ENCODE measurements at regions not wholly inside any gene's neighbourhood (a gene's known extent, or its start where the extent isn't known, plus 50 kb on each side); places are given as distances from the start of the nearest gene placed in this dataset.

GRCh38 chr3:72263223-72263990 is 478.5 kb upstream of the PROK2 start:
- no peak overlapping the region for H3K27ac ChIP-seq
- no peak for DNase-seq (ENCODE audit: low spot score)
- ChIA-PET CTCF (no interaction called here), POLR2A (ENCODE audit: low non-redundant PET) (no interaction called here)
- TF ChIP-seq CTCF (conservative IDR thresholded peaks at IDR 0.05; ENCODE audit: low read depth), result no peak

- TF ChIP-seq CTCF (conservative IDR thresholded peaks at IDR 0.05; ENCODE audit: low read depth), result no peak
- DNase-seq (ENCODE audit: low spot score), result no peak
- H3K27ac ChIP-seq, result no peak overlapping the region
- POLR2A ChIA-PET (ENCODE audit: low non-redundant PET), result no interaction called here
- CTCF ChIA-PET, result no interaction called here
Measured at GRCh38 chr3:72262736-72263135, 477.8 kb upstream of the PROK2 start.

GRCh38 chr3:72261566-72262564 is 476.9 kb upstream of the PROK2 start:
- ChIA-PET POLR2A (ENCODE audit: low non-redundant PET) (no interaction called here), CTCF (no interaction called here)
- no peak for TF ChIP-seq CTCF (conservative IDR thresholded peaks at IDR 0.05; ENCODE audit: low read depth)
- DNase-seq (ENCODE audit: low spot score), result no peak
- H3K27ac ChIP-seq, result no peak overlapping the region

- no peak overlapping the region for H3K27ac ChIP-seq
- no peak for DNase-seq (ENCODE audit: low spot score)
- POLR2A ChIA-PET (ENCODE audit: low non-redundant PET), result no interaction called here
- CTCF ChIA-PET, result no interaction called here
- no peak for TF ChIP-seq CTCF (conservative IDR thresholded peaks at IDR 0.05; ENCODE audit: low read depth)
Measured at GRCh38 chr3:72260588-72260910, 475.6 kb upstream of the PROK2 start.

GRCh38 chr3:72259755-72260587 is 475.0 kb upstream of the PROK2 start:
- no peak overlapping the region for H3K27ac ChIP-seq
- CTCF ChIA-PET, result interaction anchor here (0.7 kb wide), 1 partner anchor 28 kb away, joined by 4 read pairs; no protein-coding TSS in a partner anchor
- TF ChIP-seq CTCF (conservative IDR thresholded peaks at IDR 0.05; ENCODE audit: low read depth), result no peak
- no peak for DNase-seq (ENCODE audit: low spot score)
- POLR2A ChIA-PET (ENCODE audit: low non-redundant PET), result no interaction called here
